HS-5 (cell line): ENCODE measurements at regions not wholly inside any gene's neighbourhood (a gene's known extent, or its start where the extent isn't known, plus 50 kb on each side); places are given as distances from the start of the nearest gene placed in this dataset.
A peak's percentile ranks its signal among the peaks of the same experiment; 100 is the strongest.

ENCODE experiments used
- DNase-seq: peaks from one replicate; pipeline ENCODE4 v3.0.0-alpha.2; 2012; ENCODE audit warnings: low read depth

- peak; percentile 10 for DNase-seq
Measured at GRCh38 chr4:108272561-108272960, 103.8 kb upstream of the LEF1 start.

- DNase-seq = no peak
Measured at GRCh38 chr4:108272046-108272445, 103.3 kb upstream of the LEF1 start.

GRCh38 chr4:108270466-108271450, 102.0 kb upstream of the LEF1 start:
- peak; percentile 36 for DNase-seq

DNA sequence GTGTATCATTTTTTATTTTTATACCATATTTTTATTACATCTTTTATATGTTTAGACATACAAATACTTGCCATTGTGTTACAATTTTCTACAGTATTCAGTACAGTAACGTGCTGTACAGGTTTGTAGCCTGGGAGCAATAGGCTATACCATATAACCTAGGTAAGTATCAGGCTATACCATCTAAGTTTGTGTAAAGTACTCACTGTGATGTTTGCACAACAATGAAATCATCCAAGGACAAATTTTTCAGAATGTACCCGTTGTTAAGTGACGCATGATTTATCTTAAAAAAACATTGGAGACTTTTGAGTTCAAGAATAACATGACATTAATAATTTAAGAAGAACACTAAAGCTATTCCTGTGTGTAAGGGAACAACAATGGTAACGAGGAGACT, 96.0 kb upstream of the LEF1 start:
- no peak for DNase-seq

GRCh38 chr4:108263057-108263456, 94.3 kb upstream of the LEF1 start:
- no peak for DNase-seq

GRCh38 chr4:108261026-108261425, 92.3 kb upstream of the LEF1 start:
- no peak for DNase-seq

GRCh38 chr4:108256538-108256937, 87.8 kb upstream of the LEF1 start:
- no peak for DNase-seq

- no peak for DNase-seq
Measured at GRCh38 chr4:108255203-108255747, 86.5 kb upstream of the LEF1 start.

DNA sequence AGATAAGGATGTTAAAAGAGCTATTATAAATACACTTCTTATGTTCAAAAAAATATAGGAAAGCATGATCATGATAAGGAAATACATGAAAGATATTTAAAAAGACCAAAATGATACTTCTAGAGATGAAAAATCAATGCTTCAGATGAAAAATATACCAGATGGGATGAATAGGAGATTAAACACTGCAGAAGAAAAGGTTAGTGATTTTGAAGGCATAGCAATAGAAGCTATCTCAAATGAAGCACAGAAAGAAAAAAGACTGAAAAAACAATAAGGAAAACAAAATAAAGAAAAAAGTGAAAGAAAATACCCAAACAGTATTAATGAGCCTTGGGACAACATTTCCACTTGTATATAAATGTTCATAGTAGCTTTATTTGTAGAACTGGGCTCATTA, 80.7 kb upstream of the LEF1 start:
- no peak for DNase-seq

DNA sequence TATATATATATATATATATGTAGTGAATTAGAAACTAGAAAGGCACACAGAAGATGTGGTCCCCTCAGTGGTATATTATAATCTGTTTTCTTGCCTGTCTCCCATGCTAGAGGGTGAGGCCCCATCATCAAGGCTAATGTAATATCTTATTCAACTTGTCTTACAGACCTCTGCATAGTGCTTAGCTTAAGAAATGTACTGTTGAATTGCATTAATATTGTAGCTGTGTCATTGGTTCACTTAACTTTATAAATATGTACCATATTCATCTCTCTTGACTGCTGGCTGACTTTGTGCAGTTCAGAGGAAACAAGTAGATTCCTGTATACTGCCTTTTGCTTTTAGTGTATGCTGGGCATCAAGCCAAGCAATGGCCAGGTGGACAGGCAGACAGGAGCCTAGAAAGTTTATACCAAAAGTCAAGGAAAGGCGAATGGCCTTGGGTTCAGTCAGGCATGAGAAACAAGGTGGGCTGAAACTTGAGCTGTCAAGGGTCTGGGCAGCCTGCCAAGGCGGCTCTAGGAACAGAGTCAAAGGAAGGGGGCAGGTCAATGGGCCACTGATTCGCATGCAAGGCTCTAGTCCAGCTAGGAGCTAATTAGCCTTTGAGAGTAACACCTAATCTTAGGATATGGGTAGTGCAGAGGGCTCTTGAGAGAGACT, 78.8 kb upstream of the LEF1 start:
- no peak for DNase-seq

DNA sequence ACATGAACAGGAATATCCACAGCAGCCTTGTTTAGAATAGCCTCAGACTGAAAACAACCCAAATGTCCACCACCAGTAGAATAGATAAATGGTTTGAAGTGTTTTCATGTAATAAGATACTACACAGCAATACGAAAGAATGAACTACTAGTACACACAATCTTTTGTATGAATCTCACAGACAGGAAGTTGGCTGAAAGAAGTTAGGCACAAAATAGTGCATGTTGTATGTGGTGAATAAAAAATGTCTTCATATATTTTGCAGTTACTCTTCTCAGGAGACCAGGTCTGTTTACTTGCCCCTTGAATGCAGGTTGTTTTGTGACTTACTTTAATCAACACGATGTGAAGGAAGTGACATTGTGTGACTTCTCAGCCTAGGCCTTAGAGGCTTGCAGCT, 75.9 kb upstream of the LEF1 start:
- no peak for DNase-seq

- DNase-seq = no peak
Measured at GRCh38 chr4:108240366-108240765, 71.6 kb upstream of the LEF1 start.

GRCh38 chr4:108237693-108238092, 69.0 kb upstream of the LEF1 start:
- DNase-seq = no peak

GRCh38 chr4:108236264-108236663, 67.5 kb upstream of the LEF1 start:
- no peak for DNase-seq

- no peak for DNase-seq
Measured at GRCh38 chr4:108227923-108228322, 59.2 kb upstream of the LEF1 start.

DNA sequence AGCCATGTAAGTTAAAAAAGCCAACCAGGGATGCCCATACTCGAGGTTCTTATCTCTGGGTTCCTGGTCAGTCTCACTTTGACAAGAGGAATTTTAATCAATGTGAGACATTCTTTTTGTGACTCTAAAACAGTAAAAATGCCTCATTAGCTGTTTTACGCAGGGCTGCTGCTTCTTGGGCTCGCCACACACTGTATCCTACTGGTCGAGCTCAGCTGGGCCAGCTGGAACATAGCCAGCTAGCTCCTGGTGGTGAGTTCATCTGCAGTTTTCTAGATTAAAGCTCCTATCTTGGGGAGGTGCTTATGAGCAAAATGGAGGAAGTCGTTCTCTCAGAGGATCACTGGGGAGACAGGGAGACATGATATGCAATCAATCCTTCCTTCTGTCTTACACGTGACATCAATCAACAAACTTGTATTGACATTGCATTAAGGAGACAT, 55.9 kb upstream of the LEF1 start:
- no peak for DNase-seq

DNA sequence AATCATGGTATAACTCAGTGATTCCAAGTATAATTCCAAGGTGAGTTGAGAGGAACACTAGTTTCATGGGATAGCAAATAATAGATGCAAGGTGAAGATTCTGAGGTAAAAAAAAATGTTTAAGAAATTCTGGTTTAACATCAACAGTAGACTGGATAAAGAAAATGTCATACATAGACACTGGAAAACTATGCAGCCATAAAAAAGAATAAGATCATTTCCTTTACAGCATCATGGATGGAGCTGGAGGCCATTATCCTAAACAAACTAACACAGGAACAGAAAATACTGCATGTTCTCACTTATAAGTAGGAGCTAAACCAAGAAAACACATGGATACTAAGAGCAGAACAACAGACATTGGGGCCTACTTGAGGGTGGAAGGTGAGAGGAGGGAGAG, 54.6 kb upstream of the LEF1 start:
- DNase-seq = no peak

DNA sequence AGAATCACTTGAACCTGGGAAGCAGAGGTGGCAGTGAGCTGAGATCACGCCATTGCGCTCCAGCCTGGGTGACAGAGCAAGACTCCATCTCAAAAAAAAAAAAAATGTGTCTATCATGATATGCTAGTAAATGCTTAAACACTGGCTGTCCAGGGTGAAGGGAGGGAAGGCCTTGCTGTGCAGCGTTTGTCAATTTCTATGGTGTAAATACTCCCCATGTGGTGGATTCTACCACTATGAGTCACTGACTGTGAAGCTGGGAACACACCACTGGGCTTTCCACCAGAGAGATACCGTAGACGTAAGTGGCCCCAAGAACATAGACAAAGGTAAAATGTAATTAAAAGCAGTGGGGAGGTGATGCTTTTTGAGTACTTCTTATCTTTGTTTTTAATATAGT, 51.3 kb upstream of the LEF1 start:
- DNase-seq = no peak
